Right lobe of liver (tissue), 6 donors: ENCODE measurements at regions not wholly inside any gene's neighbourhood (a gene's known extent, or its start where the extent isn't known, plus 50 kb on each side); places are given as distances from the start of the nearest gene placed in this dataset.
"Not testable (repeated sequence)": the region's sequence is repeated elsewhere in the genome, so short reads cannot be mapped to it uniquely, and the experiment has no call there.

ENCODE experiments used
- ATAC-seq, 4 donors: fragments of 200-7000 bp; cut with Tn5 transposase; one replicate each; pipeline ENCODE4 v1.9.1; 2020; ENCODE audit warnings: mild to moderate bottlenecking in 4 of 4, moderate library complexity in 4 of 4
- DNase-seq, 3 donors: peaks; one replicate each; pipeline ENCODE4 v3.0.0-alpha.2; 2020
- H3K27ac ChIP-seq, 3 donors: fragments of 200-600 bp; one replicate each; pipeline ENCODE4 v1.8.0; 2022
- H3K27me3 ChIP-seq, 2 donors: fragments of 200-600 bp; one replicate each; pipeline ENCODE4 v1.8.0; 2022
- H3K36me3 ChIP-seq, 4 donors: fragments of 200-600 bp; sonication (generic) in 1 of 4; one replicate each; pipeline versions ENCODE4 v1.5.1 to v1.8.0; 2017 to 2022; ENCODE audit warnings: control low read depth in 1 of 4
- H3K4me1 ChIP-seq, 4 donors: fragments of 200-600 bp; sonication (generic) in 1 of 4; one replicate each; pipeline versions ENCODE4 v1.5.1 to v1.8.0; 2017 to 2022; ENCODE audit warnings: control low read depth in 1 of 4
- H3K4me3 ChIP-seq, 3 donors: fragments of 200-600 bp; one replicate each; pipeline ENCODE4 v1.8.0; 2022
- H3K9me3 ChIP-seq, 4 donors: fragments of 200-600 bp; sonication (generic) in 1 of 4; one replicate each; pipeline versions ENCODE4 v1.5.1 to v1.8.0; 2017 to 2022; ENCODE audit warnings: control low read depth in 1 of 4
- POLR2A ChIP-seq: fragments of 450-650 bp; IDR thresholded peaks from one replicate; pipeline ENCODE4 v1.6.1; 2017; ENCODE audit warnings: antibody characterized with exemption, mild to moderate bottlenecking
- WGBS: methylation state at CpG from one replicate; pipeline ENCODE4 v1.1.6; 2018; ENCODE audit warnings: low coverage, low lambda C conversion rate; ENCODE audit not compliant: insufficient coverage; ENCODE audit errors: missing lambda C conversion rate; 5-methylcytosine and 5-hydroxymethylcytosine counted together
- intact Hi-C, 2 donors: fragments of 100-400 bp; cut with DNase I; formaldehyde crosslinking; loops; one replicate each; pipeline versions ENCODE4 v1.11.2 to v1.14.1; 2022
- TF ChIP-seq, protein P1 (sequence below), 4 donors: fragments of 200-600 bp in 3 of 4; fragments of 450-650 bp in 1 of 4; IDR thresholded peaks; one replicate each; pipeline versions ENCODE4 v1.5.1 to v1.8.0; 2016 to 2022; ENCODE audit warnings: antibody characterized with exemption in 4 of 4, mild to moderate bottlenecking in 2 of 4
- donor health status: DM: no; HTN: yes; CAD: no.
- donor health status: DM: no; HTN: no; CAD: no.
- donor health status: DM: no; HTN: no; CAD: no.
- donor health status: DM: no; HTN: yes; CAD: no.
- donor health status: DM: no; HTN: yes; CAD: no.

DNA sequence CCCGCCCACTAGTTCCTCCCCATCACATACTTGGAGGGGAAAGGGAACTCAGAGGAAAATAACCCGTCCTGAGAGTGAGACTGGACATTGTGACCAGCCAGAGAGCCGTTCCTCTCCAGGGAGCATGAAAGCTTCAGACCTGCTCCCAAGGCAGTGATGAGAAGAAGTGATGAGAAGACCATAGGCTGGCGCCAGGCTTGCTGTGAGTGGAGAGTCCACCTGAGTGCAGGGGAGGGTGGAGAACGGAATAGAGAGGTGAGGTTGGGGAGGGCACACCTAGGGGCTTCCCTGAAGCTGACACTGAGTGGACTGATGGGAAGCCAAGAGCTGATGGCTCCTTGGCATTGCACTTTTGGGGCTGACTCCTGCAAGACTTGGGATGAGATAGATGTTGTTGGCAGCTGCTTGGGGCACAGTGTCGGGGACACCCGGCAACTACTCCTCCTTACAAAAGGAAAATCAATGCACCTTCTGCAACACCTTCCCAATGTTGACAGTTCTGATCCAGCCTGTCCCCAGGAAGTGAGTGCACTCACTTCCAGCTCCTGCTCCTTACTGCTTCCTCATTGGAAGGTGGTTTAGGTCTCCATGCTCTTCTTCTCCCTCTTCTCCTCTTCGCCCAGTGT, 79.4 kb downstream of the EMX2 start:
- no peak overlapping the region for H3K4me3 ChIP-seq
- no peaks in the 10 kb centered on the region for H3K27me3 ChIP-seq
- H3K36me3 ChIP-seq, result no peaks in the 10 kb centered on the region
- no peak overlapping the region for H3K27ac ChIP-seq
- no peak for ATAC-seq
- H3K9me3 ChIP-seq, result no peaks in the 10 kb centered on the region
- intact Hi-C loops, result no loop called here
- no peak for DNase-seq
- TF ChIP-seq, protein P1, sequence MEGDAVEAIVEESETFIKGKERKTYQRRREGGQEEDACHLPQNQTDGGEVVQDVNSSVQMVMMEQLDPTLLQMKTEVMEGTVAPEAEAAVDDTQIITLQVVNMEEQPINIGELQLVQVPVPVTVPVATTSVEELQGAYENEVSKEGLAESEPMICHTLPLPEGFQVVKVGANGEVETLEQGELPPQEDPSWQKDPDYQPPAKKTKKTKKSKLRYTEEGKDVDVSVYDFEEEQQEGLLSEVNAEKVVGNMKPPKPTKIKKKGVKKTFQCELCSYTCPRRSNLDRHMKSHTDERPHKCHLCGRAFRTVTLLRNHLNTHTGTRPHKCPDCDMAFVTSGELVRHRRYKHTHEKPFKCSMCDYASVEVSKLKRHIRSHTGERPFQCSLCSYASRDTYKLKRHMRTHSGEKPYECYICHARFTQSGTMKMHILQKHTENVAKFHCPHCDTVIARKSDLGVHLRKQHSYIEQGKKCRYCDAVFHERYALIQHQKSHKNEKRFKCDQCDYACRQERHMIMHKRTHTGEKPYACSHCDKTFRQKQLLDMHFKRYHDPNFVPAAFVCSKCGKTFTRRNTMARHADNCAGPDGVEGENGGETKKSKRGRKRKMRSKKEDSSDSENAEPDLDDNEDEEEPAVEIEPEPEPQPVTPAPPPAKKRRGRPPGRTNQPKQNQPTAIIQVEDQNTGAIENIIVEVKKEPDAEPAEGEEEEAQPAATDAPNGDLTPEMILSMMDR (IDR thresholded peaks at IDR 0.05), result no peak
- TF ChIP-seq POLR2A, result no peak
- whole genome bisulfite sequencing, result 27% methylated on average over 5 of the region's 8 CpGs
- no peaks in the 10 kb centered on the region for H3K4me1 ChIP-seq

DNA sequence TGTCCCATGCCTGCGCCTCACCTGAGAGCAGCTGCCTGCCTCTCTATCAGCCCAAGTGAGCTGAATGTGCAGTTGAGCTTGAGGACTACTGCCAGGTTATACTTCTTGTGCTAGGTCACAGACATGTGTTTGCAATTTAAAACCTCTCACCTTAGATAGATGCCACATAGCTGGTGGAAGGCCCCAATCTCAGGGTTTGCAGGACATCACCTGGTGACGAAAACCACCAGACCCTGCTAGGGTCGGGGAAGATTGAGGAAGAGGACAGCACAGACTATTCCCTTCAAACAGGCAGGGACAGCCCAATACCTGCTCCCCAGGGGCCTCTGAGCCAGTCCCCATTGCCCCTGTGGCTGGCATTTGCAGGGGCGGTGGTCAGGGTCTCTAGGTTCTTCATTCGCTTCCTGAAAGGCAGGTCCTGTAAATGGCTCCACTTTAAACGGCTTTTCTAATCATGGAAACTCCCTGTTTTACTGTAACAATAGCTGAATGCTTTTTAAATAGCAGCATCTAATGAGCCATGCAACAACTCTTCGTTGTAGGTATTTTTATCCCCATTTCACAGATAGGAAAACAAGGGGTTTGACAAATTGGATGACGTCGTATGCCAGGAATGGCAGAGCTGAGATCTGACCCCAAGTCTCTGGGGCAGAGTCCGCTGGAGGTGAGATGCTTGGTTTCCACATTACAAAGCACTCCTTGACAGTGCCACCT, 80.1 kb downstream of the EMX2 start:
- Histone ChIP-seq H3K9me3 (no peaks in the 10 kb centered on the region), H3K27ac (no peak overlapping the region), H3K36me3 (no peaks in the 10 kb centered on the region), H3K4me3 (no peak overlapping the region), H3K4me1 (no peaks in the 10 kb centered on the region), H3K27me3 (no peaks in the 10 kb centered on the region)
- no peak for ATAC-seq
- no peak for DNase-seq
- WGBS, result 56% methylated on average over 10 of the region's 10 CpGs
- TF ChIP-seq, protein P1 (IDR thresholded peaks at IDR 0.05), result no peak
- TF ChIP-seq POLR2A, result no peak
- intact Hi-C loops, result no loop called here

DNA sequence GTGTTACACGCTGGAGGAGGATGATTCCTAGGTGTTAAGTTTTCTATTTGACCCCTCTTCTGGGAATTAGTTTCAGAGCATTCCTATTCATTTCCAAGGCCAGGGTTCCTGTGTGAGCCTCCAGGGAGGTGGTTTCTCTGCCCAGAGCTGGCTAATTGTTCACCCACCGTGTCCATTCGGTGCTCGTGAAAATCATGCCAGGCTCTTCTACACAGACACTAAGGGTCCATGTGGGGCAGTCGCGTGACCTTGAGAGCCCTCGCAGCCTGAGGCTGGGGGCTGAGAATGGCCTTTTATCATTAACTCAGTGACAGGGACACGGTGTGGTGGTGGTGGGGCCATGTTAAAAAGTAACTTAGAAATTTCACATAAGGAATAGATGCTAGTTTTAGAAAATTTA, 83.7 kb downstream of the EMX2 start:
- H3K4me3 ChIP-seq, result no peak overlapping the region
- H3K9me3 ChIP-seq, result no peaks in the 10 kb centered on the region
- no peaks in the 10 kb centered on the region for H3K27me3 ChIP-seq
- no peak overlapping the region for H3K27ac ChIP-seq
- no peak for TF ChIP-seq POLR2A
- TF ChIP-seq, protein P1 (IDR thresholded peaks at IDR 0.05), result no peak
- H3K4me1 ChIP-seq, result no peaks in the 10 kb centered on the region
- no peak for ATAC-seq
- no peaks in the 10 kb centered on the region for H3K36me3 ChIP-seq
- no peak for DNase-seq
- WGBS, result 64% methylated on average over 8 of the region's 8 CpGs
- intact Hi-C loops, result no loop called here

DNA sequence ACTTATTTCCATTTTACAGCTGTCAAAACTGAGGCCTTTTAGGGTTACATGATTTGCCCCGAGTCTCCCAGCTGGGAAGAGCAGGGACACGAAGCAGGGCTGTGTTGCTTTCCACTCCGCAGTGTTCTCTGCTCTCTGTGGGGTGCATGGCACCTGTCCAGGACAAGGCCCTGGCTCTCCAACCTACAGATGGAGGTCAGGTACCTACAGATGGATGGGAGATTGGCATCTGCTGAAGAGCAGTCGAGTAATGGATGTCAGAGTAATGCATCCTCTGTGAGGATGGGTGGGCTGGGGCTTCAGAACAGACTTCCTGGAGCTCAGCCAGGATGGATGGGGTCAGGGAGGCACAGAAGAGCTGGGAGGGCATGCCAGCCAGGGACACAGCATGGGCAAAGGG, 85.0 kb downstream of the EMX2 start:
- Histone ChIP-seq H3K27ac (no peak overlapping the region), H3K9me3 (no peaks in the 10 kb centered on the region), H3K36me3 (no peaks in the 10 kb centered on the region), H3K27me3 (no peaks in the 10 kb centered on the region), H3K4me3 (no peak overlapping the region), H3K4me1 (no peaks in the 10 kb centered on the region)
- ATAC-seq (no peak), DNase-seq (no peak)
- intact Hi-C loops, result no loop called here
- WGBS, result 50% methylated on average over 2 of the region's 4 CpGs
- TF ChIP-seq, protein P1 (IDR thresholded peaks at IDR 0.05), result no peak
- TF ChIP-seq POLR2A, result no peak

DNA sequence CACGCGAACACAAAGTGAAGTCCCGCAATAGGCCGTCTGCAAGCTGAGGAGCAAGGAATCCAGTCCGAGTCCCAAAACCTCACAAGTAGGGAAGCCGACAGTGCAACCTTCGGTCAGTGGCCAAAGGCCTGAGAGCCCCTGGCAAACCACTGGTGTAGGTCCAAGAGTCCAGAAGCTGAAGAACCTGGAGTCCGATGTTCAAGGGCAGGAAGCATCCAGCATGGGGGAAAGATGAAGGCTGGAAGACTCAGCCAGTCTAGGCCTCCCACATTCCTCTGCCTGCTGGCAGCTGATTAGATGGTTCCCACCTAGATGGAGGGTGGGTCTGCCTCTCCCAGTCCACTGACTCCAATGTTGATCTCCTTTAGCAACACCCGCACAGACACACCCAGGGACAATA, 87.2 kb downstream of the EMX2 start:
- H3K27ac ChIP-seq, H3K36me3 ChIP-seq, H3K27me3 ChIP-seq, H3K4me3 ChIP-seq, H3K4me1 ChIP-seq, intact Hi-C loops, ATAC-seq, DNase-seq, H3K9me3 ChIP-seq: not testable (repeated sequence)
- WGBS, result 96% methylated on average over 5 of the region's 9 CpGs
